ENCODE measurements at regions not wholly inside any gene's neighbourhood (a gene's known extent, or its start where the extent isn't known, plus 50 kb on each side); places are given as distances from the start of the nearest gene placed in this dataset.

GRCh38 chr20:29689411-29690225, 1567.8 kb upstream of the DEFB115 start:
- TF ChIP-seq ZNF132 (tag by site-specific recombination; IDR thresholded peaks at IDR 0.05; ENCODE audit: borderline replicate concordance) = no peak
- no peak for TF ChIP-seq ZIC2 (tag by site-specific recombination; IDR thresholded peaks at IDR 0.05)
- no peak for TF ChIP-seq ZNF518A (tag by site-specific recombination; conservative IDR thresholded peaks at IDR 0.05; ENCODE audit: low read depth)
- no peak for TF ChIP-seq ZNF561 (tag by site-specific recombination; IDR thresholded peaks at IDR 0.05; ENCODE audit: borderline replicate concordance)
- no peak for TF ChIP-seq YY1 (tag by site-specific recombination; IDR thresholded peaks at IDR 0.05)
- no peak for TF ChIP-seq ZNF239 (tag by site-specific recombination; IDR thresholded peaks at IDR 0.05)
- no peak for TF ChIP-seq PRDM4 (tag by site-specific recombination; IDR thresholded peaks at IDR 0.05)
- TF ChIP-seq BCL6B (tag by site-specific recombination; IDR thresholded peaks at IDR 0.05) = no peak
- Histone ChIP-seq H3K36me3 (ENCODE audit: control insufficient read depth in 2 of 2, insufficient read depth in 1 of 2, low read length in 2 of 2) (no peaks in the 10 kb centered on the region), H3K4me1 (ENCODE audit: control insufficient read depth, insufficient read depth, low read length) (no peaks in the 10 kb centered on the region), H3K27ac (ENCODE audit: extremely low read depth, low read depth, low read length) (no peak overlapping the region), H3K9me3 (ENCODE audit: control insufficient read depth, insufficient read depth, low read depth, low read length) (no peaks in the 10 kb centered on the region), H3K4me3 (ENCODE audit: low read depth, low read length) (no peak overlapping the region)
- CTCF ChIA-PET = no interaction called here
- POLR2A ChIA-PET = no interaction called here

GRCh38 chr20:29690274-29690673, 1567.2 kb upstream of the DEFB115 start:
- H3K27ac ChIP-seq (ENCODE audit: extremely low read depth, low read depth, low read length) = no peak overlapping the region
- TF ChIP-seq MYNN (tag by site-specific recombination; IDR thresholded peaks at IDR 0.05; ENCODE audit: borderline replicate concordance) (no peak), ZNF571 (tag by site-specific recombination; IDR thresholded peaks at IDR 0.05) (no peak), KLF7 (tag by site-specific recombination; IDR thresholded peaks at IDR 0.05; ENCODE audit: borderline replicate concordance) (no peak)
- no peaks in the 10 kb centered on the region for H3K9me3 ChIP-seq (ENCODE audit: control insufficient read depth, insufficient read depth, low read depth, low read length)
- H3K4me1 ChIP-seq (ENCODE audit: control insufficient read depth, insufficient read depth, low read length) = no peaks in the 10 kb centered on the region
- CTCF ChIA-PET = no interaction called here
- POLR2A ChIA-PET = no interaction called here
- H3K4me3 ChIP-seq (ENCODE audit: low read depth, low read length) = no peak overlapping the region
- no peaks in the 10 kb centered on the region for H3K36me3 ChIP-seq (ENCODE audit: control insufficient read depth in 2 of 2, insufficient read depth in 1 of 2, low read length in 2 of 2)

GRCh38 chr20:29740601-29740950, 1516.9 kb upstream of the DEFB115 start:
- ChIA-PET CTCF (no interaction called here), POLR2A (no interaction called here)
- H3K36me3 ChIP-seq (ENCODE audit: control insufficient read depth in 2 of 2, insufficient read depth in 1 of 2, low read length in 2 of 2) = no peaks in the 10 kb centered on the region
- H3K9me3 ChIP-seq (ENCODE audit: control insufficient read depth, insufficient read depth, low read depth, low read length) = no peaks in the 10 kb centered on the region
- H3K4me1 ChIP-seq (ENCODE audit: control insufficient read depth, insufficient read depth, low read length) = no peaks in the 10 kb centered on the region
- no peak overlapping the region for H3K4me3 ChIP-seq (ENCODE audit: low read depth, low read length)
- no peak overlapping the region for H3K27ac ChIP-seq (ENCODE audit: extremely low read depth, low read depth, low read length)
- TF ChIP-seq TRIM28 (IDR thresholded peaks at IDR 0.05; ENCODE audit: borderline replicate concordance, low read length) (no peak), ZNF701 (tag by site-specific recombination; IDR thresholded peaks at IDR 0.05) (no peak), ZNF146 (tag by site-specific recombination; IDR thresholded peaks at IDR 0.05) (no peak), ZNF670 (tag by site-specific recombination; IDR thresholded peaks at IDR 0.05; ENCODE audit: low read depth) (no peak), ZSCAN5A (tag by site-specific recombination; IDR thresholded peaks at IDR 0.05) (no peak)
